OCI-LY1 (cell line): ENCODE measurements at regions not wholly inside any gene's neighbourhood (a gene's known extent, or its start where the extent isn't known, plus 50 kb on each side); places are given as distances from the start of the nearest gene placed in this dataset.

ENCODE experiments used
- EZH2 ChIP-seq: fragments of 200-600 bp; sonication (generic), shearing (Covaris generic); IDR thresholded peaks from 2 replicates; pipeline ENCODE4 v1.8.0; 2017; ENCODE audit warnings: borderline replicate concordance, mixed run types, mild to moderate bottlenecking, antibody characterized with exemption, low read length, moderate library complexity, mixed read lengths
- TF ChIP-seq, protein P1 (sequence below): fragments of 200-600 bp; sonication (generic), shearing (Covaris generic); IDR thresholded peaks from 2 replicates; pipeline ENCODE4 v1.5.1; 2017; ENCODE audit warnings: mild to moderate bottlenecking, antibody characterized with exemption, low read length, moderate library complexity, mixed read lengths

DNA sequence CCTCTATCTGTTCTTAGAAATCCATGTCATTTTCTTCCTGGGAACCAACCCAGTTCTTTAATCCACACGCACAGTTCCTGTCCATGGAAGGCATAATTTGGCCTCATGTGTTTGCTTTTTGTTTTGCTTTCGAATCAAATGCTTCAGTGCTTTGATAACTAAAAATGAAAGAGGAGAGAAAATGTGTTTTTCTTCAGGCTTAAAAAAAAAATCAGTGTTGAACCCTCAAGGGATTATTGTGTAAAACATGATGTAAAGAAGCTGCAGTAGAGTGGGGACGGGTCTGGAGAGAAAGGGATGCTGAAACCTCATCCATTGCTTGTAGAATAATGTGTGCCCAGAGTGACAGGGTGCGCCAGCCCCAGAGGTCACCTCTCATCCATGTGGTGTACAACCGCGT, 197.5 kb upstream of the JARID2 start:
- TF ChIP-seq, protein P1, sequence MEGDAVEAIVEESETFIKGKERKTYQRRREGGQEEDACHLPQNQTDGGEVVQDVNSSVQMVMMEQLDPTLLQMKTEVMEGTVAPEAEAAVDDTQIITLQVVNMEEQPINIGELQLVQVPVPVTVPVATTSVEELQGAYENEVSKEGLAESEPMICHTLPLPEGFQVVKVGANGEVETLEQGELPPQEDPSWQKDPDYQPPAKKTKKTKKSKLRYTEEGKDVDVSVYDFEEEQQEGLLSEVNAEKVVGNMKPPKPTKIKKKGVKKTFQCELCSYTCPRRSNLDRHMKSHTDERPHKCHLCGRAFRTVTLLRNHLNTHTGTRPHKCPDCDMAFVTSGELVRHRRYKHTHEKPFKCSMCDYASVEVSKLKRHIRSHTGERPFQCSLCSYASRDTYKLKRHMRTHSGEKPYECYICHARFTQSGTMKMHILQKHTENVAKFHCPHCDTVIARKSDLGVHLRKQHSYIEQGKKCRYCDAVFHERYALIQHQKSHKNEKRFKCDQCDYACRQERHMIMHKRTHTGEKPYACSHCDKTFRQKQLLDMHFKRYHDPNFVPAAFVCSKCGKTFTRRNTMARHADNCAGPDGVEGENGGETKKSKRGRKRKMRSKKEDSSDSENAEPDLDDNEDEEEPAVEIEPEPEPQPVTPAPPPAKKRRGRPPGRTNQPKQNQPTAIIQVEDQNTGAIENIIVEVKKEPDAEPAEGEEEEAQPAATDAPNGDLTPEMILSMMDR, result no peak
- TF ChIP-seq EZH2, result no peak
